Pulmonary artery endothelial cell (primary cell): ENCODE measurements at regions not wholly inside any gene's neighbourhood (a gene's known extent, or its start where the extent isn't known, plus 50 kb on each side); places are given as distances from the start of the nearest gene placed in this dataset.

Experiments used
- DNase-seq: peaks from one replicate; pipeline ENCODE4 v3.0.0-alpha.2; 2011; ENCODE audit warnings: low read depth, low spot score

DNA sequence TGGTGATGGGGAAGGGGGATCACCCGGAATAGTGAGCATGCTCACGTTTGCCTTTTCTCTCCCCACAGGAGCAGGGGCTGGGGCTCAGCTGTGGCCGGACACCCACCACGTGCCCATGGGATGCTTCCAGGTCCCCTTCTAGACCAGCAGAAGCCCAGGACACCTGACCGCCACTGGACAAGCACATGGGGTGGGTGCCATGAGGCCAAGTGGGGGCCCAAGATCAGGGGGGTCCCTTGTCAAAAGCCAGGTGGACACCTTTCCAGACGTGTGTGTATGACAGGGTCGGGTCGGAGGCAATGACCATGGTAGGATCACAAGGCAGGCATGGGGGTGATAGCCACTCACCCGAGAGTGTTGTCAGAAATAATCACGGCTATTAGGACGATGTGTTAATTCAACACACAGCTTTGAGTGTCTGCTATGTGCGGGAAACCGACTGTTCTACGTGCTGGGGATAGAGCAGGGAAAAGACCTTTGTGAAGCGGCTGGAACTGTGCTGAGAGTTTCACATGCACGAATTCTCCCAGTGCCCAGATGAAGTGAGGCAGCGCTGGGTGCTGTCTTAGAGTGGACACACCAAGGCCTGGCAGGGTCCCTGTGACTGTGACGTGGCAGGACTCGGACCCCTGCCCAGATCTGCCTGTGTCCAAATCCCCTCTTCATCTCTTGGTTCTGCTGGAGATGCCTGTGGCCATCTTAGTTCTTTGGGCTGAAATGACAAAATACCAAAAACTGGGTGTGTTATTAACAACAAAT is 244.7 kb downstream of the NDUFA10 start:
- no peak for DNase-seq

DNA sequence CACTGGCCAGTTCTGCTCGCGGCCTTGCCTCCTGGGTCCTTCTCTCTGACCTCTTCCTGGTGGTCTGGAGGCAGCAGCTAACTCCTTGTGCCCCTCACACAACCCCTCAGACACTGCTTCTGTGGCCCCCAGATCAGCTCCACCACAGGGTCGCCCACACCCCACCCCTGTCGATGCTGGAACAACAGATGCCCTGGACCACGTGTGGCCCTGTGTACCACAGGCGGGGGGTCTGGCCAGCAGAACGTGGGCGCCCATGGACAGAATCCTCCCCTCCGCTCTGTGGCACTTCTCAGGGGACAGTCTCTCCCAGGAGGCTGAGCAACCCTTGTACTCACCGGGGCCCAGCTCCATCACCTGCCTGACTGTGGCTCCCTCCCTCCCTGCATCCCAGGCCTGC is 245.6 kb downstream of the NDUFA10 start:
- no peak for DNase-seq

DNA sequence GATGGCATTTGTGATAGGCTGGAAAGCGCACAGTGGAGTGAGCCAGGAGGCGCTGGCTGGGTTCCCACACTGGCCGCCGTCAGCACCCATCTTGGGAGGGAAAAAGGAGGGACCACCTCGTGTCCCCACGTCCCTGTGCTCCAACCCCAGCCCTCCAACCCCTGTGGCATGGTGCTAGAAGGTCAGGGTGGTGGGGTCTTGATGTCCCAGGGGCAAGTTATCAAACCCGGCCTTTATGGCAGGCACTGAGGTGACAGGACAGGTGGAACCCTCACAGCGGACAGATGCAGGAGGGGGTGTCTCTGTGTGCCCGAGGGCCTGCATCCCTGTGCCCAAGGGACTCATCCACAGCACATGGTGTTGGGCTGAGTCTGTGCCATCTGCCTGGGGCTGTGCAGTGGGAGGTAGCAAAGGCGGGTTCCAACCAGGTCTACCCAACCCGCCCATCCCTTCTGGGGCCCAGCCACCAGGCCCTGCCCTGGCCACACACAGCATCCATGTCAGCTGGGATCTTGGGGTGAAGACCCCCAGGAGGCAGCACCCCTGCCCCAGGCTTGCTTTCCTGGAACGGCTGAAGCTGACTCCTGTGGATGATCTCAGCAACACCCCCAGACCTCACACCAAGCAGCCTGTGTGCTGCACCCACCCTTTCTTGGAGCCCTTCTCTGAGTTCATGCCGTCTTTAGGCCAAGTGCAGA is 246.1 kb downstream of the NDUFA10 start:
- DNase-seq = no peak

DNA sequence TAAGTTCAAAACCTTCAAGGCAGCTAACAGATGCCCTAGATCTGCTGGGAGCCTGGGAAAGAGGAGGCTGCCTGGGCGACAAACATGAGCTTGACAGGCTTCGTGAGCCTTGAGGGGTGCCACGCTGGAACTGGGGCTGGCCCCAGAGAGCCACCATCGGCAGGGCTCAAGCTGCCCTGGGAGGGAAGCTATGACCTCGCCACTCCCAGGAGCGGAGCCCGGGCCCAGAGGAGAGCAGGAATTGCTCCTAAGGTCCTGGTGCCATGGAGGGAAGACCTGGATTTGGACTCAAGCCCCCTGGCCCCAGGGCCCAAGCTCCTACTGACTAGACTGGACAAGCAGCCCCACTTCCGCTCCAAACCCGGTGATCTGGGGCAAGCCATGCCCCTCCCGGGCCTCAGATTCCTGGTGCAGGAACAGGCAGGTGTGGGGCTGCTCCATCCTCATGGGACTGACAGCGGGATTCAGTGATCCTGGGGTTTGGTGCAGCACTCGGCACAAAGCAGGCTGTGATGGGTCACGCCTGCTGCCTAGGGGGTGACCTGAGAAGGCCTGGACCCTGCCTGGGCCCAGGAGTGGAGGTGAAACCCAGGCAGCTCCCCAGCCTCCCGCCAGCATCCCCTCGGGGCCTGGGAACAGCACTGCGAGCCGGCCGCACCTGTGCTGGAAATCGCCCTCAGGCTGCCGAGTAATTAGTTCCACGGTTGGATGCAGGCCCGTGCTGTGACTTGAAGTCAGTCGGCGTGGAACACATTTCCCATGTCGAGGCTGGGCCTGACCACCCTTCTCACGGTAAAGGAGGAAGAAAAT is 246.9 kb downstream of the NDUFA10 start:
- DNase-seq = no peak

DNA sequence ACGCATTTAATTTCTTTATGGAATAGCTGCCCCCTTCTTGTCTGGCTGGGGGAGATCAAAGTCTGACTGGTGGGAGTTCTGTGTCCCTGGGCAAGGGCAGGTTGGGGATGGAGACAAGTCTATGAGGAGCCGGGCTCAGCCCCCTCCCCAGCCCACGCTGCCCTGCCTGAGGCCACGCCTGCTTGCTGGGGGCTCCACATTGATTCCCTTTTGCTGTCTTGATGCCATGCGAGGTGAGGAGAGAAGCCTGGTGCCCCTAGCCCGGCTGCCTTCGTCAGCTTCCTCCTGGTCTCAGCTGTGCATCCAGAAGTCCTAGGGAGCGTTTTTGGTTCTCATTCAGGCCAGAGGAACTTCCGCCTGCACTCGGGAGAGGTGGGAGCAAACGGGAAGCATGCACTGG is 247.9 kb downstream of the NDUFA10 start:
- DNase-seq = no peak

DNA sequence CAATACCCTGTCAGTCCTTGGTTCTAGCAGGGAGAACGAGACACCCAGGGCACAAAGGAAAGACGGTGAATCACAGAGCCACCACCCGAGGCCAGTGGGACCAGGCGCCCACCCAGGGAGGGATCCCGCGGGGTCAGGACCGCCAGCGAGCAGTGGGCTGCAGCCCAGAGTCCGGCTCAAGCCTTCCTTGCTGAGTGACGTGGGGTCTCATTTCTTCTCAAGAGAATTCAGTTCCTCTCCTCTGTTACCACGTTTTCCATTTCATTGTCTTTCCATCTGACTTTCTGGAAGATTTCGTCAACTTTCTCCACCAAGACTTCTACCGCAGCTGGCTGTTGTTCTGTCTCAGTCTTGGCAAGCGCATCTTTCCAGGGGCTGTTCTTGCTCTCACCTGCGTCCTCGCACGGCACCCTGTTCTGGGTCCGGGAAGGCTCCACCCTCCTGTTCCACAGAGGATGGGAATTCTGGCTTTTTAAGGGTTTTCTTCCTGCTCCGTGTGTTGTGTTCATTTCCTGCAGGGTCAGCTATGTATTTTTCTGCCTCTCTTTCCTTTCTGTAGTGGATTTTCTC is 248.6 kb downstream of the NDUFA10 start:
- no peak for DNase-seq

DNA sequence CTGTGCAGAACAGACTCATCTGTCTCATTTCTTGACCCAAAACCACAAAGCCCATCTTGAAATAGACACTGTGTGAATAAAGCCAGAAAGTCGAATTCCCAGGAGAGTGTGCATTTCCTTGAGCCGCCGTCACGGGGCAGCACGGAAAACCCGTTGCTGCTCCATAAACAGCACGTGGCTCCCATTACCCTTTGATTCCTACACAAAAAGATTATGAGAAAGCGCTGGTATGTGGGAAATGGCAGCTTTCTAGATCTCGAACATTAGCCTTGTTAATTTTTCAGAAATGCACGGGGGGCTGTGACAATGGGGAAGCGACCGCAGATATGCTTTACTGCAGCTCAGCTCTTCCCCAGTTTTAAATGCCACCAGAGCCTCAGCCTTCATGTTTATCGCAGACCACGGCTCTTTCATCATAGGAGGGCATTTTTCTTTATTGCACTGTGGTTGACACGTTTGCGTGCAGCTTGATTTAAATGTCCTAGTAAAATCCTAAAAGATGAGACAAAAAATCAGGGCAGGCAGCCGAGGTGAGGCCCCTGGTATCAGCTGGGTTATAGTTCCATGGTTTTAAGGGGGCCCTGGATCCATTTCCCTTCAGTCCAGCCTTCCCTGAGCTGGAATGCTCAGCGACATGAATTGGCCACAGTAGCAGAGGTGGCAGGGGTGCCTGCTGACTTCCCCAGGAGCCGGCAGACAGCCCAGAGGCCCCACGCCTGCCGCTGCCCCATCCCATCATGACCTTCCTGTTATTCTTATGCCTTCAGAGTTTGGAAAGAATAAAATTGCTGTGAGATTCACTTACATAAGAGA is 249.3 kb downstream of the NDUFA10 start:
- no peak for DNase-seq

DNA sequence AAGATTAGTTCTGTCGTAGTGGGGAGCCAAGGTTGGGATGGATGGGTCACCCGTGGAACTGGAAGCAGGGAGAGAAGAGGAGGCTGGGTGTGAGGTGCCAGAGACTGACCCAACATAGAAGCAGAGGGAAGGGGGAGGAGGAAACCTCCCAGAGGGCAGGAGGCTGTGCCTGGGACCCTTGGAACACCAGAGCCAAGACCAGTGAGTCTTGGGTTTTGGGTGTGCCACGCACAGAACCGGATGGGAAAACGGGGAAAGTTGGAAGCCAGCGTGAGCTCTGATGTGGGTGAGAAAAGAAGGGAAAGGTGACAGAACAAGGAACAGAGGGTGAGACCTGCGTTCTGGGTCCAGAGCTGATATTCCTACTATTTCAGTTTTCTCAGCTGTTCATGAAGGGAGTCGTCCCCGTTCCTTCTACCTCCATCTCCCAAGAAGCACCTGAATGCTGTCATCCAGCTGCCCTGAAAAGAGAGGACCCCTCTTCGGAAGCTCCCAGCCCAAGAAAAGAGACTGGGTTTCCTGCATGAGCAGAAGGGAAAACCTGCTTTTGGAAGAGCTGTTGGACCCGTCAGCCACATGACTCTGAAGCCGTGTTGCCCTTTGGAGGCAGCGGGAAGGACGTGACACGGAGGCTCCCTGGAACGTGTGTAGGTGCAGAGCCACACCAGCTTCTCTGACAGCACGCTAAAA is 250.1 kb downstream of the NDUFA10 start:
- DNase-seq = no peak

DNA sequence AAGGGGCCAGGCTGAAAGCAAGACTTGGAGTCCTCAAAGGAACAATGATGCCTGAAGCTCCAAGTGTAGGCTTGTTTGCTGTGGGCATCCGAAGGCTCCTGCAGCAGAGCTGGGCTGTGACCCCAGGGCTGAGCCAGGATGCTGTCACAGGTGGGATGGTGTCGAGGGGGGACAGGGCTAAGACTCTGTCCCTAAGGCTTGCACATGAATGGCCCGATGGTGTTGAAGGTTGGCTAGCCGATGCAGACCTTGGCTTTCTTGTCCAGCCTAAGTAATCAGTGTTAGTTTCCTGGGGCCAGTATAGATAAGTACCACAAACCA is 251.0 kb downstream of the NDUFA10 start:
- no peak for DNase-seq

GRCh38 chr2:239773228-239774141 is 251.7 kb downstream of the NDUFA10 start:
- DNase-seq = no peak

- no peak for DNase-seq
Observed at GRCh38 chr2:239772721-239773120, 252.4 kb downstream of the NDUFA10 start.

DNA sequence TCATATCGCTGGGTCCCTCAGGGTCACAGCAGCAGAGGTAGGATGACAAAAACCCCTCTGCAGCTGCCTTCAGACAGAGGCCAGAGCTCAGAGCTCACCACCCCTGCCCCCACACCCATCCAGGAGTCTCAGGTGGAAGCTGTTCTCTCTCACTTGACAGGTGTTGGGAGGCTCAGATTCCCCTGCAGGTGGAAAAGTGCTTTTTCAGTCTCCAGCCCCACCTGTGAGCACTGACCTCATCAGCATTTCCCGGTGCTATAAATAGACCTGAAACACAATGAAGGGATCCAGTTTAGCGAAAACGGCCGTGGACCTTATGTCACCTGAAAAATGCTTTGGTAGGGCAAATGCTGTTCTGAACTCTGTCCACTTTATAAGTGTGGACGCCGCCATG is 254.9 kb downstream of the NDUFA10 start:
- no peak for DNase-seq

GRCh38 chr2:239769554-239770245 is 255.4 kb downstream of the NDUFA10 start:
- DNase-seq = no peak

DNA sequence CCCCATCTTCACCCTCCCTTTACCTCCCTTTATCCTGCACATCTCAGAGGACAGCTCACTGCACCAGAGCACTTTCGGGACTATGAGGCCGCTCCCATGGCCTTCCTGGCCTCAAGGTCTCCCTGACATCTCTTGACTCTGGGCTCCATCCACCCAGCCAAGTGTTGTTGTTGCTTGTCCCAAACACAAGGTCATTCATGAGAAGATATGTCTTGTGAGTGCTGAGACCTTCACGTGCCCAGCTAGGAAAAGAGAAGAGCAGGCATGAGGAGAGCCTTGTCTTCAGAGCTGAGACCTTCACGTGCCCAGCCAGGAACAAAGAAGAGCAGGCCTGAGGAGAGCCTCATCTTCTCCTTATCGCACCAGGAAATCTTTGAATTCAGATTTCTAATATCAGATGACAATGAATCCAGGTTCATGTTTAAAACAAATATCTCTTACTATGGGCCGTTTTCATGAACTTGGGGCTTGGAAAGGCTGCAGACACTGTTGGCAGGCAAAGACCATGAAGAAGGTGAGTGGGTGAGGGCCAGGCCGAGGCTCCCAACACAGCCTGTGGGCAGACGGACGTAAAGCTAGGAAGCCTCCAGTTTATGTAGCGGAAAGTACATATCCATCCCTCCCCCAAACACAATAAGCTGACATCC is 256.1 kb downstream of the NDUFA10 start:
- DNase-seq = no peak

GRCh38 chr2:239768031-239768790 is 256.9 kb downstream of the NDUFA10 start:
- no peak for DNase-seq

DNA sequence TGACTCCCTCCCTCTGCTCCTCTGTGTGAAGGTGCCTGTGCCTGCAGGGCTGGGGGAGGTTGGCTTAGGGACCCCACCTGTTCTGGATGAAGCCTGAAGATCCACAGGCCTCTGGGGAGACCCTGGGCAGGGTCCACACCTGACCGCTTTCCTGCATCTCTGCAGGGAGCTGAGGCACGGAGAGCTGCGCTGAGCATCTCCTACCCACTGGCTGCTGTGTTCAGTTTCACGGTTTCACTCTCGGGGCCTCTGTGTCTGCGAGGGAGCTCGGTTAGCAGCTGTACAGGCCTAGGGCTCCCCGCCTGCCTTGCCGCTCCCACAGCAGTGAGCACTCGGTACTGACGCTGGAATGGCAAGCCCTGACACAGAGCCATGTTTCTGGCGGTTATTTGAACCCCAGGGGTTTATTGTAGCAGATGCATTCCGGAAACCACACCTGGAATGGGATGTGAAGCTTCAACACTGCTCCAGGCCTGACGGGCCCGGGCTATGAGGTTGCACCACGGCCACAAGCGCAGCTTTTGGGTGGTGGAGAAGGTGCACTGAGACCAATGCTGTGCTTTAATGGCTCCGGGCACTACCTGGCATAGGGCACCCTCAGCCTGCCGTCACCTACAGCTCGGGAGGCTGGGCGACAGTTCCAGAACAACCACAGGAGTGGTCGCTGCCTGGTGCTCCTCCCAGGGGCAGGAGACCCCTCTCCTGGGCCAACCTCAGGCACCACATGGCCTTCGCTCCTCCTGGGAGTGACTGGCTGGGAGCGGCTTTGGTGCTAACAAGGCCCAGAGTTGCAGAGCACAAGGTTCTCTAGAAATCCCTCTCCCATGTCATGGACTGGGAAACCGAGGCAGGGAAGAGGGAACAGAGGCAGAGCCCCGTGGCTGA is 257.9 kb downstream of the NDUFA10 start:
- DNase-seq = no peak

DNA sequence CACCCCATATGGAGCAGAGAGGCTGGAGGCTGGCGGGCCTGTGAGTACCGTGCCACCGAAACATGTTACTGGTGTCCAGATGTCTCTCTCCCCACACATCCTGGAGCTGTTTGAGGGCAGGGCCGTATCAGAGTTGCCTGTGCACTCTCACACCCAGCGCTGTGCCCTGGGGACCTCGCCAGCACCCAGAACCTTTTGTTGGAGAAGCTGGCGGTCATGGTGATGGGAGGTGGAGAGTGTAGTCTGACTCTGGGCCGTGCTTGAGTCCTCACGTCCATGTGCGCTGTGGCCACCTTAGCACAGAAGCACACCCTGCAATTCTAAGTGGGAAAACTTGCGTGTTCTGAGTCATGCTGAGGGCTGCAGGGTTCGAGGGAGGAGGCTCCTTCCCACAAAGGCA is 259.2 kb downstream of the NDUFA10 start:
- no peak for DNase-seq
